ENCODE measurements at regions not wholly inside any gene's neighbourhood (a gene's known extent, or its start where the extent isn't known, plus 50 kb on each side); places are given as distances from the start of the nearest gene placed in this dataset.

DNA sequence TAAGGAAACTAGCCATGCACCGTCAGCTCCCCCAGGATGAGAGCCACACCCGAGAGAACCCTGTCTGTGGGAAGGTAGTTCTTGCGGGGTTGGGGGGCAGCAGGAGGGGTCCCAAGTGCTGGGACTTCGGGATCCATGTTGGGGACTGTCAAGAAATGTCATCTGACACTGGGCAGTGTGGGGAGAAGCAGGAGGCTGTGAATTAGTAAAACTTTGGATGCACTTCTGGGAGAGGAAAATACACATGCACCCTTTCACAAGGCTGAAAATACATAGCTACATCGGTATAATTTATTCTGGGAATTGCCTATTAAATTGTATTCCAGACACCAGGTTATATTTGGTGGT, 109.6 kb upstream of the RPS23 start:
- TF ChIP-seq, protein P1, sequence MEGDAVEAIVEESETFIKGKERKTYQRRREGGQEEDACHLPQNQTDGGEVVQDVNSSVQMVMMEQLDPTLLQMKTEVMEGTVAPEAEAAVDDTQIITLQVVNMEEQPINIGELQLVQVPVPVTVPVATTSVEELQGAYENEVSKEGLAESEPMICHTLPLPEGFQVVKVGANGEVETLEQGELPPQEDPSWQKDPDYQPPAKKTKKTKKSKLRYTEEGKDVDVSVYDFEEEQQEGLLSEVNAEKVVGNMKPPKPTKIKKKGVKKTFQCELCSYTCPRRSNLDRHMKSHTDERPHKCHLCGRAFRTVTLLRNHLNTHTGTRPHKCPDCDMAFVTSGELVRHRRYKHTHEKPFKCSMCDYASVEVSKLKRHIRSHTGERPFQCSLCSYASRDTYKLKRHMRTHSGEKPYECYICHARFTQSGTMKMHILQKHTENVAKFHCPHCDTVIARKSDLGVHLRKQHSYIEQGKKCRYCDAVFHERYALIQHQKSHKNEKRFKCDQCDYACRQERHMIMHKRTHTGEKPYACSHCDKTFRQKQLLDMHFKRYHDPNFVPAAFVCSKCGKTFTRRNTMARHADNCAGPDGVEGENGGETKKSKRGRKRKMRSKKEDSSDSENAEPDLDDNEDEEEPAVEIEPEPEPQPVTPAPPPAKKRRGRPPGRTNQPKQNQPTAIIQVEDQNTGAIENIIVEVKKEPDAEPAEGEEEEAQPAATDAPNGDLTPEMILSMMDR (IDR thresholded peaks at IDR 0.05 in 2 of 3, conservative IDR thresholded peaks at IDR 0.05 in 1 of 3; ENCODE audit: borderline replicate concordance in 1 of 3, insufficient read depth in 1 of 3, low read depth in 2 of 3, low read length in 2 of 3) = no peak
- TF ChIP-seq EZH2 (IDR thresholded peaks at IDR 0.05) (no peak), RAD21 (IDR thresholded peaks at IDR 0.05; ENCODE audit: low read depth) (no peak), ZNF274 (IDR thresholded peaks at IDR 0.05; ENCODE audit: low read depth, low read length) (no peak), ZFX (IDR thresholded peaks at IDR 0.05) (no peak), EGR1 (IDR thresholded peaks at IDR 0.05; ENCODE audit: low read depth) (no peak), YY1 (IDR thresholded peaks at IDR 0.05; ENCODE audit: extremely low read depth, insufficient replicate concordance, low read depth, low read length) (no peak), SIN3A (IDR thresholded peaks at IDR 0.05; ENCODE audit: low read depth) (no peak), POLR2A (IDR thresholded peaks at IDR 0.05; ENCODE audit: borderline replicate concordance, extremely low read depth, insufficient read depth, insufficient read length) (no peak), TCF7L2 (IDR thresholded peaks at IDR 0.05; ENCODE audit: borderline replicate concordance, extremely low read depth, insufficient read depth, insufficient read length) (no peak)
